IPS-20b (cell line): ENCODE measurements at regions not wholly inside any gene's neighbourhood (a gene's known extent, or its start where the extent isn't known, plus 50 kb on each side); places are given as distances from the start of the nearest gene placed in this dataset.

Experiments used
- H3K27ac ChIP-seq: one replicate; pipeline ENCODE4 v1.5.1; 2013; ENCODE audit warnings: low read length
- H3K27me3 ChIP-seq: 2 replicates; pipeline ENCODE4 v1.6.1; 2013; ENCODE audit warnings: mild to moderate bottlenecking, low read length, inconsistent platforms; ENCODE audit not compliant: insufficient read depth
- H3K36me3 ChIP-seq: 2 replicates; pipeline ENCODE4 v1.6.1; 2013; ENCODE audit warnings: low read depth, mild to moderate bottlenecking, inconsistent platforms, low read length, moderate library complexity; ENCODE audit not compliant: insufficient read depth
- H3K4me1 ChIP-seq: 2 replicates; pipeline ENCODE4 v1.6.1; 2013; ENCODE audit warnings: mild to moderate bottlenecking, control low read depth, inconsistent platforms, low read length, moderate library complexity; ENCODE audit not compliant: insufficient read depth
- H3K4me3 ChIP-seq: 2 replicates; pipeline ENCODE4 v1.5.1; 2013; ENCODE audit warnings: mild to moderate bottlenecking, low read length, inconsistent platforms
- H3K9ac ChIP-seq: 2 replicates; pipeline ENCODE4 v1.6.1; 2013; ENCODE audit warnings: low read depth, mild to moderate bottlenecking, inconsistent platforms, low read length, moderate library complexity
- H3K9me3 ChIP-seq: 2 replicates; pipeline ENCODE4 v1.6.1; 2013; ENCODE audit warnings: mild to moderate bottlenecking, low read depth, low read length, inconsistent platforms; ENCODE audit not compliant: insufficient read depth

DNA sequence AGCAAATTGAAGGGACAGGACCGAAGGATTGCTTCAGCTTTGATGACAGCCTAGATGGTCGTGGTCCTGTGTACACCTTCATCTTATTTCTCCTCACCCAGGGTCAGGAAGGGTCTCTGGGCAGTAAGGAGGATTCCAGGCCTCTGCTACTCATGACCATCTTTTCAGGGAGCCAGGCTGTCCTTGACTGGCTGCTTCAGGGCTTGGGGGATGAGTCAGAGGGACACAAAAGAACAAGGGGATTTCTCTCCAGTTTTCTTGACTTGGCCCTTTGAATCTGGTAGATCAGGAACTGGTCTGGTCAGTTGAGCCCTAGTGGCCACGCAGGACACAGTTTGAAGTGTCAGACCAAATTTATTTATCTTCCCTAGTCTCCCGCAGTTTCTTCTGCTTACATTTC lies 402.1 kb upstream of the CHD6 start:
- no peaks in the 10 kb centered on the region for H3K9me3 ChIP-seq
- H3K4me3 ChIP-seq, result no peak overlapping the region
- H3K27me3 ChIP-seq, result no peaks in the 10 kb centered on the region
- no peaks in the 10 kb centered on the region for H3K4me1 ChIP-seq
- no peak overlapping the region for H3K27ac ChIP-seq
- H3K9ac ChIP-seq, result no peak overlapping the region
- no peaks in the 10 kb centered on the region for H3K36me3 ChIP-seq

DNA sequence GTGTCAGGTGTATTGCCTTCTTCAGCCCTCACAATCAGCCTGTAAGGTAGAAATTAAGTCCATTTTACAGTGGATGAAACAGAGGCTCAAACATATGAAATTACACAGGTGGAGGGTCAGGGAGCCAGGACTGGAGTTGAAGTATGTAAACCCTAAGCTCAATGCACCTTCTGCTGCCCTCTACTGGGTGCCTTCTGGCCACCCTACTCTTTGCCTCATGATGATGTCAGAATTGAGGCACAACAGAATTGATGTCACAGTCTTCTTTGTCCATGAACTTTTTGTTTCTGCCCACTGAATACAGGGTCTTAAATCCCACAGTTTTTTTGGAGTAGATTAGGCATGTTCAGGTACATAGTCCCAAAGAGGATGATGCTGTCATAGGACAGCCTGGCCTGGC lies 400.8 kb upstream of the CHD6 start:
- H3K4me1 ChIP-seq, result no peaks in the 10 kb centered on the region
- no peak overlapping the region for H3K4me3 ChIP-seq
- H3K27ac ChIP-seq, result no peak overlapping the region
- no peaks in the 10 kb centered on the region for H3K27me3 ChIP-seq
- no peaks in the 10 kb centered on the region for H3K36me3 ChIP-seq
- H3K9ac ChIP-seq, result no peak overlapping the region
- no peaks in the 10 kb centered on the region for H3K9me3 ChIP-seq

DNA sequence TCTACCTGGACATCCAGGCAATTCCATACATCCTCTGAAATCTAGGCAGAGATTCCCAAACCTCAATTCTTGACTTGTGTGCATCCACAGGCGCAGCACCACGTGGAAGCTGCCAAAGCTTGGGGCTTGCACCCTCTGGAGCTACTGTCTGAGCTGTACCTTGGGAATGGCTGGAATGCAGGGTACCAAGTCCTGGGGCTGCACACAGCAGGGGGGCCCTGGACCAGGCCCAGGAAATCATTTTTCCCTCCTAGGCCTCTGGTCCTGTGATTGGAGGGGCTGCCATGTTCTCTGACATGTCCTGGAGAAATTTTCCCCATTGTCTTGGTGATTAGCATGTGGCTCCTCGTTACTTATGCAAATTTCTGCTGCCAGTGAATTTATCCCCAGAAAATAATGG lies 391.9 kb upstream of the CHD6 start:
- Histone ChIP-seq H3K27ac (no peak overlapping the region), H3K4me3 (no peak overlapping the region), H3K9ac (no peak overlapping the region), H3K9me3 (peaks cover 31% of the 10 kb centered on the region), H3K27me3 (no peaks in the 10 kb centered on the region), H3K4me1 (peaks cover 8% of the 10 kb centered on the region; the same call in 1 of the 2 replicates), H3K36me3 (no peaks in the 10 kb centered on the region)

DNA sequence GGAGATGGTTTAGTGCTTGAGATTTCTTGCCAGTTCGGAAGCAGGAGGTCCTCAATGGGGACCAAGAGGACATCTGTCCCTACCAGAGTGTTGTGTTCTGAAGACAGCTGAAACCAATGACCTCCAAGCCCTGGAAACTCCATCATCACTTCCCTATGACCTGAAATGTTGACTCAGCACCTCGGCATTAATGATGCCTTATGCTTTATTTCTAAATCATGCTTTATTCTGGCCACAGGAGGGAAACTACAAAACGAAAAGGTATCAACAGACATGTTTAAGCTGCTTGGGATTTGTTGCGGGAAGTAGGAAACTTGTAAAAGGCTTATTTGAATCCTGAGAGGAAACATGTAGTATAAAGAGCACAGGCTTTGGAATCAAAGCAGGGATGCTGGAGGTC lies 389.1 kb upstream of the CHD6 start:
- H3K4me1 ChIP-seq, result peaks cover 11% of the 10 kb centered on the region; the same call in 1 of the 2 replicates
- H3K9me3 ChIP-seq, result peaks cover 31% of the 10 kb centered on the region
- no peak overlapping the region for H3K4me3 ChIP-seq
- no peaks in the 10 kb centered on the region for H3K36me3 ChIP-seq
- H3K27ac ChIP-seq, result no peak overlapping the region
- H3K27me3 ChIP-seq, result no peaks in the 10 kb centered on the region
- no peak overlapping the region for H3K9ac ChIP-seq

DNA sequence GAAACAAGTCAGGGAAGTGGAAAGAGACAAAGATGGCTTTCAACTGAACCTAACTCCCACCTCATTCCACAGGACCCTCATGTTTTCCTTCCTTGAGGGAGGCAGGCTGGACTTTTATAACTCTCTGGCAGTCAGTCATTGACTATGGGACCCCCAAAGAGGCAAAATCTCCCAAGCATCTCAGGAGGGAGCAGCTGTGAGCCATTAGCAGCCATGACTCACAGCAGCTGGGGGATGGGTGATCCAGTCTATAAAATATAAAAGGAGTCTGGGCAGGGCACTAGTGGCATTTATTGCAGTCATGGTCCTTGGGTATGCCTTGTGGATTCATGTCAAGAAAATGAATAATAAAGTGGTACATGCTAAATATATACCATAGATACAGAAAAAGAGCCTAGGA lies 387.0 kb upstream of the CHD6 start:
- Histone ChIP-seq H3K4me1 (peaks cover 11% of the 10 kb centered on the region; the same call in 1 of the 2 replicates), H3K36me3 (no peaks in the 10 kb centered on the region), H3K9me3 (peaks cover 16% of the 10 kb centered on the region), H3K27ac (no peak overlapping the region), H3K4me3 (no peak overlapping the region), H3K27me3 (no peaks in the 10 kb centered on the region), H3K9ac (no peak overlapping the region)

DNA sequence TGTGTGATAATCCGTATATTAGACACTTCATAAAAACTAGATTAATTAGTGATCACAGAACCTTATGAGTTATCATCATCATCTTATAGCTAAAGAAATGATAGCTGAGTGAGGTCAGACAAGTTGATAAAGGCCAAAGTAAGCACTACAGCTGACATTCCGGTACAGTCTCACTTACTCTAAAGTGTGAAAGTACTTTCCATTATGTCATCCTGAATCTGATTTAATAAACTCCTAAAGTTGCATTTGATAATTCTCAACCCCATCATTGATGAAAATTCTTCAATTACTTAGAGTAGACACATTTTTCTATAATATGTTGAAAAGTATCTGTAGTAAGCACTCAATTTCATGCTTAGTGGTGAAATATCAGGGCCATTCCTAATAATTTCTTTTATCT lies 385.2 kb upstream of the CHD6 start:
- Histone ChIP-seq H3K36me3 (no peaks in the 10 kb centered on the region), H3K4me1 (peaks cover 11% of the 10 kb centered on the region; the same call in 1 of the 2 replicates), H3K27ac (no peak overlapping the region), H3K9ac (no peak overlapping the region), H3K9me3 (peaks cover under 1% of the 10 kb centered on the region; the same call in 1 of the 2 replicates), H3K4me3 (no peak overlapping the region), H3K27me3 (no peaks in the 10 kb centered on the region)

DNA sequence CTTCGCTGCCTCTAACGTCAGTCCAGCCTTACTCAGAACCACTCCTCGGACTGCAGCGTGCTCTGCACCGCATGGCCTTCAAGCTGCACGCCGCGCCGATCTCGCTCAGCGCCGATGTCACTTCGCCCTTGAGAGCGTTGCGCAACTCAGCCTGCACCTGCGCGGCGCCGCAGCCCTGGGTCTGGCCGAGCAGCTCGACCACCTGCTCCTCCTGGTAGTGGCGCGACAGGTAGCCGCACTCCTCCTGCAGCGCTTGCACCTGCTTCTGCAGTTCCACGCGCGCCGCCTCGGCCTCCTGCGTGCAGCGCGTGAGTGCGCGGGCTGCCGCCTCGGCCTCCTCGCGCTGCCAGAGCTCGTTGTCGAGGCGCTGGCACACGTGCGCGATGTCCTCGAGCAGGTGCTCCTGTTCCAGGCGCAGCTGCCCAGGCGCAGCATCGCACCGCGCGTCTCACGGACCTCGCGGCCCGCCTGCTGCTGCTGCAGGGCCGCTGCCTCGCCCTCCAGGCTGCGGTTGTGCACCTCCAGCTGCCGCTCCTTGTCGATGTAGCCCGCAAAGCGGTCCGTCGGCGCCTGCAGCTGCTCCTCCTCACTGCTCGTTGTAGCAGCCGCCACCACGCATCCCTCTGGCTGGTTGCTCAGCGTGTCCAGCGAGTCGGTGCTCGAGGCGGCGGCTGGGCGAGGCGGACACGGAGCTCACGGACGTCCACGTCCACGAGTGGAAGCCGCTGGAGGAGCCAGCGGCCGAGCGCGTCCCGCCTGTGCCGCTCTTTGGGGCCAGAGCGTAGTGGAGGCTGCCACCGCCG lies 380.6 kb upstream of the CHD6 start:
- Histone ChIP-seq H3K9ac (no peak overlapping the region), H3K4me1 (no peaks in the 10 kb centered on the region), H3K36me3 (no peaks in the 10 kb centered on the region), H3K27me3 (no peaks in the 10 kb centered on the region), H3K4me3 (no peak overlapping the region), H3K9me3 (no peaks in the 10 kb centered on the region), H3K27ac (no peak overlapping the region)

DNA sequence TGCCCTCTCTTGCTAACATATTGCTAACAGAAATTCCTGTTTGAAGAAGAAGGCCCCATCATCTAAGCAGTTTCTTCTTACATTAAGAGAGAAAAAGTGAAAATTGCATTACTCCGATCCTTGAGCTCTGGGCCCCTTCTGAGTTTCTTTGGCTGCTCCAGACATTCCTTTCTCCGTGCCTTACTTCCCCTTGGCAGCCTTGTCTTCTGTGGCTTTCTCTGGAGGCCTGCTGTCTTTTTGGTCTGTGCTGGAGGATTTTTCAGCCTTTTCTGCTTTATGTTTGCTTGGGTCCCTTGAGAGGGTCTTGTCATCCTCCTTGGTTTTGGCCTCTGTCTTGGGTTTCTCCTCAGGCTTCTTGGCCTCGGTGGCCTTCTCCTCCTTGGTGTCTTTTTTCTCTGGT lies 378.8 kb upstream of the CHD6 start:
- no peak overlapping the region for H3K9ac ChIP-seq
- H3K9me3 ChIP-seq, result no peaks in the 10 kb centered on the region
- no peaks in the 10 kb centered on the region for H3K36me3 ChIP-seq
- H3K27ac ChIP-seq, result no peak overlapping the region
- no peaks in the 10 kb centered on the region for H3K4me1 ChIP-seq
- H3K27me3 ChIP-seq, result no peaks in the 10 kb centered on the region
- H3K4me3 ChIP-seq, result no peak overlapping the region

DNA sequence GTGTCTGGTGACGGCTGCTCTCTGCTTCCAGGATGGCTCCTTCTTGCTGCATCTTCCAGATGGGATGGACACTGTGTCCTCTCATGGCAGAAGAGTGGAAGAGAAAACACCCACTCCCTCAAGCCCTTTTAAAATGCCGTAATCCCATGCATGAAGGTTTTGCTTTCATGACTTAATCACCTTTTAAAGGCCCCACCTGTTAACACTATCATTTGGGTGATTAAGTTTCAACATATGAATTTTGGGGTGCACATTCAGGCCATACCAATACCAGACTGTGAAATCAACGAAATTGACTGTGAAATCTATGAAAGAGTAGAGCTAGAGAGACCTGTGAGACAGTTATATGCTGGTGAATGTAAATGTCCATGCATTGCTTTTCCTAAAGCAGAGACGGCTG lies 374.3 kb upstream of the CHD6 start:
- Histone ChIP-seq H3K27ac (no peak overlapping the region), H3K36me3 (no peaks in the 10 kb centered on the region), H3K27me3 (no peaks in the 10 kb centered on the region), H3K9ac (no peak overlapping the region), H3K4me3 (no peak overlapping the region), H3K9me3 (peaks cover 2% of the 10 kb centered on the region; the same call in 1 of the 2 replicates), H3K4me1 (no peaks in the 10 kb centered on the region)

DNA sequence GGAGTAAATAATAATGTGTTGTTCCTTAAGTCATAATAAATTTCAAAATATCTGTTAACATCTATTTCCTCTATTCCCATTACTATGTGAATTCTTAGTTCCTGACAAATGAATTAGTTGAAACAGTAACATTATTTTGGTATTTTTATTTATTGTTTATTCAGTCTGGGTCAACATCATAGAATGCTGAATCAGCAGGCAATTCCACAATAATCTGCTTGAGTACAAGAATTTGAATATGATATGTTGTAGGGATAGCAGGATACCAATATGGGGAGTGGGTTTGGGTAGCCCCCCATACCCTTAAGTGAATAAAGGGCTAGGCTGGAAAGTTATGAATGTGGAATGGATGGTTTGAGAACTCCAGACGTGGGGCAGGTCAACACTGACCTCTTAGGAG lies 373.2 kb upstream of the CHD6 start:
- no peak overlapping the region for H3K4me3 ChIP-seq
- H3K27me3 ChIP-seq, result no peaks in the 10 kb centered on the region
- H3K36me3 ChIP-seq, result no peaks in the 10 kb centered on the region
- no peaks in the 10 kb centered on the region for H3K4me1 ChIP-seq
- peaks cover 4% of the 10 kb centered on the region; the same call in 1 of the 2 replicates for H3K9me3 ChIP-seq
- H3K27ac ChIP-seq, result no peak overlapping the region
- H3K9ac ChIP-seq, result no peak overlapping the region

DNA sequence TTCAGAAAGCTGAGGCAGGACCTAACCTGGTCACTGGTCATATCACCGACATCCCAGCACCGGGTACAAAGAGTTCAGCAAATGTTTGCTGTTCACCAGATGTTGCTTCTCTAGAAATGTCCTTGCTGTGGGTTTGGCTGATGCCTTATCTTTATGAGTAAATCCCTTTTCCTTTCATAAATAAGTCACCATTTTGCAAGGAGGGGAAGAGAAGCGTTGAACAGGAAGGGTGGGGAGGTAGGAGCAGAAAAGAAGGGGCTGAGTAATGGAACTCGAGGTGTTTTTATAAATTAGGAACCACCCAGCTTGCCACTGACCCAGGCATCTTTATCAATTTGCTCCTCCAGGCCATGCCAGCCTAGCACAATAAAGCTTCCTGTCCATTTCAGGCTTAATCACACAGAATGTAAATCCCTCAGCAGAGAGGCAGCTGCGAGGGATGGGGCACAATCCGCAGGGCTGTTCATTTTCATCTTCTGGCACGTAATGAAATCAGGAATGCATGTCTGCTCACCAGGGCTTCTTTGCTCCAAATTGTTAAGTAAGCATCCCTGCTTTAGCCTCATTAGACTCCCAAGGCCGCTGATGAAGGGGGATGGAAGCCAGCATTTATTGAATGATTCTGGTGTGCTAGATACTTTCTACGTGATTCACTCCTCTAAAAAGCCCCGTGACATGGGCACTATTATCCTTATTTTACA lies 371.9 kb upstream of the CHD6 start:
- Histone ChIP-seq H3K27me3 (no peaks in the 10 kb centered on the region), H3K9ac (no peak overlapping the region), H3K4me1 (no peaks in the 10 kb centered on the region), H3K36me3 (no peaks in the 10 kb centered on the region), H3K27ac (no peak overlapping the region), H3K4me3 (no peak overlapping the region), H3K9me3 (peaks cover 4% of the 10 kb centered on the region; the same call in 1 of the 2 replicates)
